GM19238 (cell line): ENCODE measurements at regions not wholly inside any gene's neighbourhood (a gene's known extent, or its start where the extent isn't known, plus 50 kb on each side); places are given as distances from the start of the nearest gene placed in this dataset.
"Not testable (repeated sequence)": the region's sequence is repeated elsewhere in the genome, so short reads cannot be mapped to it uniquely, and the experiment has no call there.

Source experiments
- DNase-seq: peaks from one replicate; pipeline ENCODE4 v3.0.0; 2011; ENCODE audit warnings: low spot score; ENCODE audit not compliant: insufficient read length

DNA sequence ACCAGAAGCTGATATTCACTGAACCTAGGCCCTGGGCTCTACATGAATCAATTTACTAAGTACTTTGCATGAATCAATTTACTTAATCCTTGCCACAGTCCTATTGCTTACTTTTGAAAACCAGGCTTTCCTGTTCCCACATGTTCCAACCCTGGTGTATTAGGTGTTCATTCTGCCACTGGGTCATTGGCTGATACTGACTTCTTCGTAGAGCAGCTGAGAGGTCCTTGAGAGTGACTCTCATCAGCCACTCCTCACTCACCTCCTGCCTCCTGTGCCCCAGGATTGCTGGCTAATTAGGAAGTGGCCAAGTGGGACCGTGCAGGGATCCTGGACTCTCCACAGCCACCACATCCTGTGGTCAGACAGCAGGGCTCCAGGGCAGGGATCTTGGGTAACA is 109.5 kb upstream of the CXorf66 start:
- not testable (repeated sequence) for DNase-seq

GRCh38 chrX:140071037-140071436 is 105.7 kb upstream of the CXorf66 start:
- DNase-seq = no peak

GRCh38 chrX:140065961-140066662 is 100.8 kb upstream of the CXorf66 start:
- DNase-seq = no peak

GRCh38 chrX:140064993-140065392 is 99.7 kb upstream of the CXorf66 start:
- DNase-seq = no peak

- peak; percentile 22 for DNase-seq
These were observed 91.7 kb upstream of the CXorf66 start for GRCh38 chrX:140057001-140057411.

DNA sequence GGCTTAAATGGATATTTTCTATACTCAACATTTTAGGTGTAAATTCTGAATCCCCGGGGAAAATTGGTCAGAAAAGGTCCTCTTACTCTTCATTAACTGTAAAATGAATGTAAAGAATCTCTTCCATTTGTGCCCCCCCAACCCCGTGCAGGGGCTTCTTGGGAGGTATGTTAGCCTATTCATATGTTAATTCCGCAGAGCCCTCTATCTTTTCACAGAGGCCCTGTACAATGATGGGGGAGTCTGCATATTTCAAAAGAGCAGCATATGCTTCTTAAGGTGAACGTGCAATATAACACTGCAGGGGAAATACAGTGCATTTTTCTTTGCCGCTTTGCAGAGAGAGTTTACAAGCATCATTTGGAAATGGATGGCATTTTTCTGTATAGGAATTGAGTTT is 88.5 kb upstream of the CXorf66 start:
- DNase-seq = no peak

DNA sequence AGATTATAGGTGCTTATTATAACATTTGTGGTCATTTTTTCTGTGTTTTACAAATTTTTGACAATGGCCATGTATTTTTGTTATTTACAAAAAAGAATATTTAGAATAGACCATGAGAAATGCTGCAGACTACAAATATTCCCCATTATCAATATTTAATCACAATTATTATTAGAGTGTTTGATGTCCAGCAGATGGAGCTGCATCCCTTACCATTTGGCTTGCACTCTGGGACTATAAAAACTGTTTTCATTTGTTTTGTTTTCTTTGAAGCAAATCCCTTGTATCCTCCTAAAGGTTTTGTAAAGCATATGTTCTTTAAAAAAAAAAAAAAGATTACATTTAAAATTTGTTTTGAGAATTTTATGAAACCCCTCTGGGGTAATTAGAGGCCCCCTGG is 85.6 kb upstream of the CXorf66 start:
- DNase-seq = no peak

GRCh38 chrX:140040386-140040785 is 75.1 kb upstream of the CXorf66 start:
- no peak for DNase-seq

- DNase-seq = no peak
These were observed 73.5 kb upstream of the CXorf66 start for GRCh38 chrX:140038842-140039241.

- no peak for DNase-seq
These were observed 69.6 kb upstream of the CXorf66 start for GRCh38 chrX:140034916-140035315.

DNA sequence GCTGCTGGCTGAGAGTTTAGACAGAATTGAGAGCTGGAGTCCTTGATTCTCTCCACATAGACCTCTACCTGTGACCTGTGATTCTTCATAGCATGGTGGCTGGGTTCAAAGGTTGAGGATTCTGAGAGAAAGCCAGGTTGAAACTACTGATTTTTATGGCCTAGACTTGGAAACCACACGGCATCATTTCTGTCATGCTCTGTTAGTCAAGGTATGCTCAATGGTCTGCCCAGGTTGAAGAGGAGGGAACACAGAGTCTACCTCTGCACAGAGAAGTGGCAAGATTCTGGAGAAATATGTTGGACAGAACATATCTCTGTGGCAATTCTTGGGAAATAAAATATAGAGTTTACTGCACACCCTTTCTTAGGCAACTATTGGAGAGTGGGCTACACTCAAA is 57.2 kb upstream of the CXorf66 start:
- no peak for DNase-seq

DNA sequence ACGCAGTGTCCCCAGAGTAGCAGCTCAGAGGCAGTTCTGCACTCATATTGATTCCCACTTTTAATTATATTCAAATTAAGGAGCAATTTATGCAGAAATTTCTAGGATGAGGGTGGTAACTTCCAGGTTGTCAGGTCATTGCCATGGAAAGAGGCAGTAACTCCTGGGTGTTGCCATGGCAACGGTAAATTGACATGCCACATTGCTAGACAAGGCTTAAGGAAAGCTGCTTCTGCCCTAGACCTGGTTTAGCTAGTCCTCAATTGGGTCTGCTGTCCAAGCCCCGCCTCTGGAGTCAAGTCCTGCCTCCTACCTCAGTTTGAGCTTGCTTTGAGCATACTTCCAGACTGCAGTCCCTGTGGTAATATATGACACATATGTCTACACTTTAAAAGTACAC is 53.8 kb upstream of the CXorf66 start:
- DNase-seq = not testable (repeated sequence)
